GM12892 (cell line): ENCODE measurements at regions not wholly inside any gene's neighbourhood (a gene's known extent, or its start where the extent isn't known, plus 50 kb on each side); places are given as distances from the start of the nearest gene placed in this dataset.

ENCODE experiments used
- POLR2A ChIP-seq: IDR thresholded peaks from 2 replicates; pipeline ENCODE4 v1.6.1; 2011; ENCODE audit warnings: low read depth, low read length, control low read depth
- POLR2AphosphoS5 ChIP-seq: IDR thresholded peaks from 2 replicates; pipeline ENCODE4 v1.6.1; 2011; ENCODE audit warnings: low read depth, low read length, control low read depth

DNA sequence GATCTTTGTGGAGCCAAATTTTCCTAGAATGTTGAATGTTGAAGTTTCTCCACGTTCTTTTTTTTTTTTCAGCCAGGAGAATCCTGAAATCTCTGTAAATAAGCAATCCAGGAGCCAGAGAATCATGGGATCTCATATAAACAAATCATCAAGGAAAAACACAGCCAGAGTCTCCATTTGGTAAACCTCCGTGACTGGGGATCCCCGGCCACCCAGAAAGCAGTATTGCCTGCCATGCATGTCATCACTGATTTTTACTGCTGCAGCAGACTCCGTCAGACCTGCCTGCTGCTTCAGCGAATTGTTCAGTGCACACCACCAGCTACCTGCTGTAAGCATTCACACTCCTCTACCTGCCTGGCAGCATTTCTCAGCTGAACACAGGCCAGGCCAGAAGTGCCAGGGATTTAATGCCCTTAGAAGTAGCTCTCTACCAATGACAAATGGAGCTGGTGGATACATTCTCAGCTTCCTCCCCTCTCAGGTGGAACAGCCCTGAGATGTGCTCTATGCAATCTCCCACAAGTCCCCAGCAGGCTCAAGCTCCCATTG lies 158.6 kb downstream of the CYLD start:
- TF ChIP-seq POLR2A, result no peak
- no peak for TF ChIP-seq POLR2AphosphoS5
